Naive thymus-derived CD8-positive, alpha-beta T cell (primary cell): ENCODE measurements at regions not wholly inside any gene's neighbourhood (a gene's known extent, or its start where the extent isn't known, plus 50 kb on each side); places are given as distances from the start of the nearest gene placed in this dataset.
A peak's percentile ranks its signal among the peaks of the same experiment; 100 is the strongest.

Experiments
- ATAC-seq, 2 donors: fragments of 150-1000 bp; cut with Tn5 transposase in 1 of 2; sonication (Bioruptor Pico), chemical (Tn5 transposase) in 1 of 2; 1 replicate in 1 of 2; 2 replicates in 1 of 2; pipeline ENCODE4 v1.10.0; 2021; ENCODE audit warnings: mild to moderate bottlenecking in 2 of 2, moderate library complexity in 2 of 2
- POLR2A ChIA-PET: fragments of 350-600 bp; sonication (Branson Sonifier 250); formaldehyde crosslinking; loops from one replicate; lab custom pipeline; 2021; ENCODE audit warnings: antibody characterized with exemption; lab: Charles Lee
- DNase-seq, 10 donors: peaks; one replicate each; pipeline versions ENCODE4 v3.0.0 to v3.0.0-alpha.2; 2020 to 2022
- H3K27ac Mint-ChIP-seq, 10 donors: one replicate each; pipeline ENCODE4 v1.8.0; 2020 to 2022; ENCODE audit warnings: mild to moderate bottlenecking in 10 of 10, mixed read lengths in 10 of 10, moderate library complexity in 4 of 10, inconsistent platforms in 1 of 10
- H3K27me3 Mint-ChIP-seq, 5 donors: one replicate each; pipeline ENCODE4 v1.8.0; 2021 to 2022; ENCODE audit warnings: mixed read lengths in 5 of 5
- H3K36me3 Mint-ChIP-seq, 3 donors: one replicate each; pipeline ENCODE4 v1.8.0; 2020 to 2022; ENCODE audit warnings: mixed read lengths in 3 of 3, mild to moderate bottlenecking in 2 of 3, inconsistent platforms in 1 of 3
- H3K4me1 Mint-ChIP-seq, 4 donors: one replicate each; pipeline ENCODE4 v1.8.0; 2021 to 2022; ENCODE audit warnings: mixed read lengths in 4 of 4
- H3K4me3 Mint-ChIP-seq, 10 donors: one replicate each; pipeline ENCODE4 v1.8.0; 2020 to 2022; ENCODE audit warnings: mild to moderate bottlenecking in 10 of 10, mixed read lengths in 10 of 10, moderate library complexity in 6 of 10, inconsistent platforms in 1 of 10
- H3K9me3 Mint-ChIP-seq, 9 donors: one replicate each; pipeline ENCODE4 v1.8.0; 2020 to 2022; ENCODE audit warnings: mixed read lengths in 9 of 9, mild to moderate bottlenecking in 3 of 9, inconsistent platforms in 1 of 9, moderate library complexity in 1 of 9

GRCh38 chr20:52379723-52380336 lies 188.3 kb upstream of the ZFP64 start:
- H3K9me3 Mint-ChIP-seq, result peaks cover 0 to 11% (median 3%) of the 10 kb centered on the region in 9 donors
- no peak overlapping the region for H3K4me3 Mint-ChIP-seq
- DNase-seq (peak in 7 of 10 donors; percentile 9 to 35 (median 24)), ATAC-seq (no peak)
- peaks cover 0 to 18% (median 4%) of the 10 kb centered on the region in 3 donors for H3K36me3 Mint-ChIP-seq
- H3K4me1 Mint-ChIP-seq, result peaks cover 6 to 33% (median 23%) of the 10 kb centered on the region in 4 donors
- POLR2A ChIA-PET, result interaction anchor here (0.7 to 1.2 kb wide), 2 partner anchors 25 to 30 kb away, joined by 3 to 7 read pairs; no protein-coding TSS in a partner anchor
- no peaks in the 10 kb centered on the region for H3K27me3 Mint-ChIP-seq
- peak overlapping the region in 6 of 10 donors; percentile 31 to 80 (median 65) for H3K27ac Mint-ChIP-seq

GRCh38 chr20:52372169-52372568 lies 180.6 kb upstream of the ZFP64 start:
- Mint-ChIP-seq H3K27ac (no peak overlapping the region), H3K9me3 (peaks cover 0 to 3% (median 0%) of the 10 kb centered on the region in 9 donors), H3K27me3 (peaks cover 0 to 4% (median 0%) of the 10 kb centered on the region in 5 donors), H3K36me3 (peaks cover 0 to 11% (median 0%) of the 10 kb centered on the region in 3 donors), H3K4me3 (no peak overlapping the region), H3K4me1 (peaks cover 0 to 2% (median 0%) of the 10 kb centered on the region in 4 donors)
- DNase-seq (no peak), ATAC-seq (no peak)
- POLR2A ChIA-PET, result no interaction called here

- H3K4me3 Mint-ChIP-seq, result no peak overlapping the region
- POLR2A ChIA-PET, result no interaction called here
- peaks cover 0 to 6% (median 3%) of the 10 kb centered on the region in 4 donors for H3K4me1 Mint-ChIP-seq
- ATAC-seq, result no peak
- H3K9me3 Mint-ChIP-seq, result peaks cover 0 to 4% (median 0%) of the 10 kb centered on the region in 9 donors
- H3K27me3 Mint-ChIP-seq, result peaks cover 0 to 12% (median 1%) of the 10 kb centered on the region in 5 donors
- peaks cover 0 to 4% (median 3%) of the 10 kb centered on the region in 3 donors for H3K36me3 Mint-ChIP-seq
- H3K27ac Mint-ChIP-seq, result no peak overlapping the region
- no peak for DNase-seq
Observed at GRCh38 chr20:52365688-52366087, 174.1 kb upstream of the ZFP64 start.

GRCh38 chr20:52364405-52364804 lies 172.8 kb upstream of the ZFP64 start:
- Mint-ChIP-seq H3K4me1 (peaks cover 0 to 6% (median 3%) of the 10 kb centered on the region in 4 donors), H3K27me3 (peaks cover 3 to 14% (median 8%) of the 10 kb centered on the region in 5 donors), H3K36me3 (peaks cover 0 to 3% (median 0%) of the 10 kb centered on the region in 3 donors), H3K4me3 (no peak overlapping the region), H3K9me3 (peaks cover 0 to 4% (median 0%) of the 10 kb centered on the region in 9 donors), H3K27ac (no peak overlapping the region)
- ATAC-seq (no peak), DNase-seq (no peak)
- POLR2A ChIA-PET, result no interaction called here

GRCh38 chr20:52361650-52362049 lies 170.1 kb upstream of the ZFP64 start:
- DNase-seq (no peak), ATAC-seq (no peak)
- H3K36me3 Mint-ChIP-seq, result peaks cover 0 to 12% (median 3%) of the 10 kb centered on the region in 3 donors
- no peak overlapping the region for H3K27ac Mint-ChIP-seq
- H3K4me3 Mint-ChIP-seq, result no peak overlapping the region
- POLR2A ChIA-PET, result no interaction called here
- H3K27me3 Mint-ChIP-seq, result peaks cover 7 to 11% (median 9%) of the 10 kb centered on the region in 5 donors
- H3K9me3 Mint-ChIP-seq, result peaks cover 0 to 6% (median 0%) of the 10 kb centered on the region in 9 donors
- H3K4me1 Mint-ChIP-seq, result peaks cover 0 to 6% (median 3%) of the 10 kb centered on the region in 4 donors

GRCh38 chr20:52349806-52350205 lies 158.2 kb upstream of the ZFP64 start:
- H3K9me3 Mint-ChIP-seq, result peaks cover 0 to 12% (median 6%) of the 10 kb centered on the region in 9 donors
- H3K27me3 Mint-ChIP-seq, result no peaks in the 10 kb centered on the region
- H3K4me1 Mint-ChIP-seq, result peaks cover 0 to 4% (median 3%) of the 10 kb centered on the region in 4 donors
- H3K4me3 Mint-ChIP-seq, result no peak overlapping the region
- H3K36me3 Mint-ChIP-seq, result no peaks in the 10 kb centered on the region
- no peak for DNase-seq
- no peak for ATAC-seq
- peak overlapping the region in 1 of 10 donors; percentile 35 for H3K27ac Mint-ChIP-seq
- POLR2A ChIA-PET, result interaction anchor here (1.1 kb wide), 1 partner anchor 60 kb away, joined by 3 read pairs; no protein-coding TSS in a partner anchor

GRCh38 chr20:52348434-52348833 lies 156.9 kb upstream of the ZFP64 start:
- ATAC-seq (no peak), DNase-seq (no peak)
- H3K4me3 Mint-ChIP-seq, result no peak overlapping the region
- POLR2A ChIA-PET, result no interaction called here
- H3K27ac Mint-ChIP-seq, result peak overlapping the region in 2 of 10 donors; percentile 11 to 36
- H3K27me3 Mint-ChIP-seq, result peaks cover 0 to 7% (median 1%) of the 10 kb centered on the region in 5 donors
- peaks cover under 1 to 5% (median 3%) of the 10 kb centered on the region in 4 donors for H3K4me1 Mint-ChIP-seq
- H3K36me3 Mint-ChIP-seq, result no peaks in the 10 kb centered on the region
- H3K9me3 Mint-ChIP-seq, result peaks cover 0 to 9% (median 2%) of the 10 kb centered on the region in 9 donors

GRCh38 chr20:52346797-52347196 lies 155.2 kb upstream of the ZFP64 start:
- DNase-seq (no peak), ATAC-seq (no peak)
- peak overlapping the region in 1 of 10 donors; percentile 23 for H3K27ac Mint-ChIP-seq
- no peaks in the 10 kb centered on the region for H3K36me3 Mint-ChIP-seq
- H3K4me3 Mint-ChIP-seq, result no peak overlapping the region
- peaks cover 3 to 8% (median 5%) of the 10 kb centered on the region in 4 donors for H3K4me1 Mint-ChIP-seq
- H3K9me3 Mint-ChIP-seq, result peaks cover 0 to 4% (median 0%) of the 10 kb centered on the region in 9 donors
- H3K27me3 Mint-ChIP-seq, result peaks cover 0 to 7% (median 3%) of the 10 kb centered on the region in 5 donors
- POLR2A ChIA-PET, result no interaction called here

GRCh38 chr20:52342913-52343312 lies 151.3 kb upstream of the ZFP64 start:
- Mint-ChIP-seq H3K4me1 (peaks cover 0 to 8% (median 3%) of the 10 kb centered on the region in 4 donors), H3K36me3 (no peaks in the 10 kb centered on the region), H3K4me3 (no peak overlapping the region), H3K27ac (peak overlapping the region in 2 of 10 donors; percentile 38 to 41), H3K9me3 (peaks cover 0 to 2% (median 0%) of the 10 kb centered on the region in 9 donors), H3K27me3 (peaks cover 0 to 7% (median 3%) of the 10 kb centered on the region in 5 donors)
- DNase-seq, result peak in 1 of 10 donors; percentile 3
- POLR2A ChIA-PET, result no interaction called here
- no peak for ATAC-seq

- POLR2A ChIA-PET, result interaction anchor here (0.7 kb wide), 1 partner anchor 63 kb away, joined by 3 read pairs; no protein-coding TSS in a partner anchor
- H3K4me1 Mint-ChIP-seq, result peaks cover 0 to 8% (median 5%) of the 10 kb centered on the region in 4 donors
- H3K9me3 Mint-ChIP-seq, result peaks cover 0 to 3% (median 0%) of the 10 kb centered on the region in 9 donors
- H3K27me3 Mint-ChIP-seq, result peaks cover 0 to 7% (median 3%) of the 10 kb centered on the region in 5 donors
- no peak overlapping the region for H3K4me3 Mint-ChIP-seq
- DNase-seq (no peak), ATAC-seq (no peak)
- H3K36me3 Mint-ChIP-seq, result peaks cover 0 to 1% (median 0%) of the 10 kb centered on the region in 3 donors
- peak overlapping the region in 1 of 10 donors; percentile 3 for H3K27ac Mint-ChIP-seq
Observed at GRCh38 chr20:52340036-52340634, 148.6 kb upstream of the ZFP64 start.

- POLR2A ChIA-PET, result no interaction called here
- no peak overlapping the region for H3K27ac Mint-ChIP-seq
- H3K36me3 Mint-ChIP-seq, result peaks cover 0 to 9% (median 2%) of the 10 kb centered on the region in 3 donors
- peaks cover 0 to 7% (median 2%) of the 10 kb centered on the region in 4 donors for H3K4me1 Mint-ChIP-seq
- DNase-seq (no peak), ATAC-seq (no peak)
- H3K27me3 Mint-ChIP-seq, result peaks cover 5 to 13% (median 9%) of the 10 kb centered on the region in 5 donors
- H3K4me3 Mint-ChIP-seq, result no peak overlapping the region
- H3K9me3 Mint-ChIP-seq, result peaks cover 0 to 19% (median 4%) of the 10 kb centered on the region in 9 donors
Observed at GRCh38 chr20:52332649-52333250, 141.2 kb upstream of the ZFP64 start.

GRCh38 chr20:52332230-52332629 lies 140.7 kb upstream of the ZFP64 start:
- Mint-ChIP-seq H3K27me3 (peaks cover 5 to 13% (median 9%) of the 10 kb centered on the region in 5 donors), H3K36me3 (peaks cover 0 to 9% (median 2%) of the 10 kb centered on the region in 3 donors), H3K4me1 (peaks cover 0 to 7% (median 2%) of the 10 kb centered on the region in 4 donors), H3K27ac (no peak overlapping the region), H3K4me3 (no peak overlapping the region), H3K9me3 (peaks cover 0 to 19% (median 4%) of the 10 kb centered on the region in 9 donors)
- ATAC-seq (no peak), DNase-seq (no peak)
- POLR2A ChIA-PET, result no interaction called here
